ENCODE measurements at regions not wholly inside any gene's neighbourhood (a gene's known extent, or its start where the extent isn't known, plus 50 kb on each side); places are given as distances from the start of the nearest gene placed in this dataset.
"Not testable (repeated sequence)": the region's sequence is repeated elsewhere in the genome, so short reads cannot be mapped to it uniquely, and the experiment has no call there.

GRCh38 chr12:112685321-112685720 lies 106.2 kb upstream of the RPH3A start:
- no peaks in the 10 kb centered on the region for H3K36me3 ChIP-seq (replicated peaks in 1 of 2; ENCODE audit: insufficient read depth in 1 of 2, low read depth in 2 of 2)
- 22 to 54% methylated on average over 2 of the region's 2 CpGs for WGBS, 2 donors
- H3K4me3 ChIP-seq: no peak overlapping the region
- DNase-seq: no peak
- H3K9me3 ChIP-seq: no peaks in the 10 kb centered on the region
- H3K27ac ChIP-seq: no peak overlapping the region
- H3K4me1 ChIP-seq: no peaks in the 10 kb centered on the region
- no peak for TF ChIP-seq CTCF (IDR thresholded peaks at IDR 0.05)
- TF ChIP-seq POLR2A (IDR thresholded peaks at IDR 0.05): no peak
- no peak for ATAC-seq
- intact Hi-C loops (cut with DNase I): no loop called here
- no peaks in the 10 kb centered on the region for H3K27me3 ChIP-seq

- intact Hi-C loops (cut with DNase I): no loop called here
- no peak for TF ChIP-seq CTCF (IDR thresholded peaks at IDR 0.05)
- no peak for TF ChIP-seq POLR2A (IDR thresholded peaks at IDR 0.05)
- no peak for ATAC-seq
These were observed 105.2 kb upstream of the RPH3A start for GRCh38 chr12:112686373-112686772.

GRCh38 chr12:112694065-112694464 lies 97.5 kb upstream of the RPH3A start:
- TF ChIP-seq CTCF (IDR thresholded peaks at IDR 0.05) (no peak), POLR2A (IDR thresholded peaks at IDR 0.05) (no peak)
- Histone ChIP-seq H3K27ac (no peak overlapping the region), H3K36me3 (replicated peaks in 1 of 2; ENCODE audit: insufficient read depth in 1 of 2, low read depth in 2 of 2) (no peaks in the 10 kb centered on the region), H3K9me3 (no peaks in the 10 kb centered on the region), H3K4me1 (no peaks in the 10 kb centered on the region), H3K27me3 (no peaks in the 10 kb centered on the region), H3K4me3 (no peak overlapping the region)
- DNase-seq (no peak), ATAC-seq (no peak)
- intact Hi-C loops (cut with DNase I): no loop called here
- WGBS, 2 donors: 58 to 67% methylated on average over 9 of the region's 9 CpGs

More at GRCh38 chr12:112686373-112686772, 105.2 kb upstream of the RPH3A start:
- Histone ChIP-seq H3K27ac (no peak overlapping the region), H3K4me1 (no peaks in the 10 kb centered on the region), H3K9me3 (no peaks in the 10 kb centered on the region), H3K4me3 (no peak overlapping the region), H3K27me3 (no peaks in the 10 kb centered on the region), H3K36me3 (replicated peaks in 1 of 2; ENCODE audit: insufficient read depth in 1 of 2, low read depth in 2 of 2) (no peaks in the 10 kb centered on the region)
- no peak for DNase-seq
- WGBS, 2 donors: 45 to 80% methylated on average over 2 of the region's 2 CpGs

GRCh38 chr12:112697441-112697840 lies 94.1 kb upstream of the RPH3A start:
- H3K9me3 ChIP-seq; H3K27me3 ChIP-seq; intact Hi-C loops (cut with DNase I); DNase-seq; ATAC-seq; H3K27ac ChIP-seq; H3K4me1 ChIP-seq; H3K4me3 ChIP-seq; H3K36me3 ChIP-seq (replicated peaks in 1 of 2; ENCODE audit: insufficient read depth in 1 of 2, low read depth in 2 of 2): not testable (repeated sequence)
- 65 to 66% methylated on average over 7 of the region's 7 CpGs for WGBS, 2 donors

- no peak for DNase-seq
- H3K4me1 ChIP-seq: no peaks in the 10 kb centered on the region
- H3K27ac ChIP-seq: no peak overlapping the region
- no peak overlapping the region for H3K4me3 ChIP-seq
- peaks cover 0 to 3% of the 10 kb centered on the region in 2 donors for H3K27me3 ChIP-seq
- H3K9me3 ChIP-seq: no peaks in the 10 kb centered on the region
- ATAC-seq: no peak
- no peak for TF ChIP-seq POLR2A (IDR thresholded peaks at IDR 0.05)
- TF ChIP-seq CTCF (IDR thresholded peaks at IDR 0.05): no peak
- intact Hi-C loops (cut with DNase I): no loop called here
- no peaks in the 10 kb centered on the region for H3K36me3 ChIP-seq (replicated peaks in 1 of 2; ENCODE audit: insufficient read depth in 1 of 2, low read depth in 2 of 2)
These were observed 86.4 kb upstream of the RPH3A start for GRCh38 chr12:112705037-112705632.
